Medulla oblongata (tissue), 1 donor: ENCODE measurements at regions not wholly inside any gene's neighbourhood (a gene's known extent, or its start where the extent isn't known, plus 50 kb on each side); places are given as distances from the start of the nearest gene placed in this dataset.
"Not testable (repeated sequence)": the region's sequence is repeated elsewhere in the genome, so short reads cannot be mapped to it uniquely, and the experiment has no call there.

Experiments
- DNase-seq: peaks from one replicate; pipeline ENCODE4 v3.0.0-alpha.2; 2015; ENCODE audit errors: extremely low spot score

- no peak for DNase-seq
Measured at GRCh38 chr16:65767125-65767524, 599.4 kb upstream of the CDH5 start.

GRCh38 chr16:65763640-65764305 is 602.7 kb upstream of the CDH5 start:
- no peak for DNase-seq

- no peak for DNase-seq
Measured at GRCh38 chr16:65760874-65761273, 605.6 kb upstream of the CDH5 start.

- DNase-seq = no peak
Measured at GRCh38 chr16:65758620-65759019, 607.9 kb upstream of the CDH5 start.

- no peak for DNase-seq
Measured at GRCh38 chr16:65757064-65757463, 609.4 kb upstream of the CDH5 start.

GRCh38 chr16:65756163-65756562 is 610.3 kb upstream of the CDH5 start:
- no peak for DNase-seq

GRCh38 chr16:65754820-65755691 is 611.4 kb upstream of the CDH5 start:
- no peak for DNase-seq

GRCh38 chr16:65752522-65752844 is 614.0 kb upstream of the CDH5 start:
- DNase-seq = no peak

GRCh38 chr16:65751622-65752521 is 614.6 kb upstream of the CDH5 start:
- no peak for DNase-seq

- DNase-seq = no peak
Measured at GRCh38 chr16:65749506-65749905, 617.0 kb upstream of the CDH5 start.

- no peak for DNase-seq
Measured at GRCh38 chr16:65746941-65747340, 619.5 kb upstream of the CDH5 start.

- no peak for DNase-seq
Measured at GRCh38 chr16:65745201-65745708, 621.2 kb upstream of the CDH5 start.

GRCh38 chr16:65744401-65744800 is 622.1 kb upstream of the CDH5 start:
- no peak for DNase-seq

GRCh38 chr16:65743558-65743957 is 621.7 kb upstream of the CDH11 start:
- DNase-seq = peak; percentile 12

GRCh38 chr16:65740711-65741110 is 618.8 kb upstream of the CDH11 start:
- no peak for DNase-seq

GRCh38 chr16:65739518-65739917 is 617.7 kb upstream of the CDH11 start:
- peak; percentile 57 for DNase-seq

GRCh38 chr16:65737831-65738230 is 616.0 kb upstream of the CDH11 start:
- DNase-seq = peak; percentile 9

- DNase-seq = not testable (repeated sequence)
Measured at GRCh38 chr16:65735615-65736014, 613.8 kb upstream of the CDH11 start.

GRCh38 chr16:65733721-65734120 is 611.9 kb upstream of the CDH11 start:
- no peak for DNase-seq

GRCh38 chr16:65731833-65732232 is 610.0 kb upstream of the CDH11 start:
- no peak for DNase-seq

- no peak for DNase-seq
Measured at GRCh38 chr16:65728652-65729051, 606.8 kb upstream of the CDH11 start.

GRCh38 chr16:65728167-65728566 is 606.3 kb upstream of the CDH11 start:
- peak; percentile 10 for DNase-seq
